ENCODE measurements at regions not wholly inside any gene's neighbourhood (a gene's known extent, or its start where the extent isn't known, plus 50 kb on each side); places are given as distances from the start of the nearest gene placed in this dataset.

DNA sequence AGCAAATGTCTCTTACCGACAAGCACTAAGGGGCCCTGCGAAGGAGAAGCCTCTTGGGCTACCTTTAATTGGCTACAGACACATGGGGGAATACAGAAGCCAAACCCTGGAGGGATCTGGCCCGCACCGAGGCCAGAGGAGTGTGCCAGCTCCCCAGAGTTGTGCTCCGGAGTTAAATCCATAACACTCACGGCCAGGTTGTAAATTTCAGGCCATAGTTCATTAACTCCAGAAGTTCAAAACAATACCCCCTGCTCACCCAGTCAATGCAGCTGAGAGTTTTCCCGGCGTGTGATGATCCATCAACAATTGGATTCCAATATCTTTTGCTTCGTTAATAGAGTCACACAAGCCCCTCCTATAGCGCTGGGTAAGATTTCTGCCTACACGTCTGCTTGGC, 371.5 kb downstream of the NXPE2 start (continued):
- TF ChIP-seq, protein P1, sequence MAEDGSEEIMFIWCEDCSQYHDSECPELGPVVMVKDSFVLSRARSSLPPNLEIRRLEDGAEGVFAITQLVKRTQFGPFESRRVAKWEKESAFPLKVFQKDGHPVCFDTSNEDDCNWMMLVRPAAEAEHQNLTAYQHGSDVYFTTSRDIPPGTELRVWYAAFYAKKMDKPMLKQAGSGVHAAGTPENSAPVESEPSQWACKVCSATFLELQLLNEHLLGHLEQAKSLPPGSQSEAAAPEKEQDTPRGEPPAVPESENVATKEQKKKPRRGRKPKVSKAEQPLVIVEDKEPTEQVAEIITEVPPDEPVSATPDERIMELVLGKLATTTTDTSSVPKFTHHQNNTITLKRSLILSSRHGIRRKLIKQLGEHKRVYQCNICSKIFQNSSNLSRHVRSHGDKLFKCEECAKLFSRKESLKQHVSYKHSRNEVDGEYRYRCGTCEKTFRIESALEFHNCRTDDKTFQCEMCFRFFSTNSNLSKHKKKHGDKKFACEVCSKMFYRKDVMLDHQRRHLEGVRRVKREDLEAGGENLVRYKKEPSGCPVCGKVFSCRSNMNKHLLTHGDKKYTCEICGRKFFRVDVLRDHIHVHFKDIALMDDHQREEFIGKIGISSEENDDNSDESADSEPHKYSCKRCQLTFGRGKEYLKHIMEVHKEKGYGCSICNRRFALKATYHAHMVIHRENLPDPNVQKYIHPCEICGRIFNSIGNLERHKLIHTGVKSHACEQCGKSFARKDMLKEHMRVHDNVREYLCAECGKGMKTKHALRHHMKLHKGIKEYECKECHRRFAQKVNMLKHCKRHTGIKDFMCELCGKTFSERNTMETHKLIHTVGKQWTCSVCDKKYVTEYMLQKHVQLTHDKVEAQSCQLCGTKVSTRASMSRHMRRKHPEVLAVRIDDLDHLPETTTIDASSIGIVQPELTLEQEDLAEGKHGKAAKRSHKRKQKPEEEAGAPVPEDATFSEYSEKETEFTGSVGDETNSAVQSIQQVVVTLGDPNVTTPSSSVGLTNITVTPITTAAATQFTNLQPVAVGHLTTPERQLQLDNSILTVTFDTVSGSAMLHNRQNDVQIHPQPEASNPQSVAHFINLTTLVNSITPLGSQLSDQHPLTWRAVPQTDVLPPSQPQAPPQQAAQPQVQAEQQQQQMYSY (CRISPR knock-in tag; IDR thresholded peaks at IDR 0.05), result no peak
- TF ChIP-seq MYB (IDR thresholded peaks at IDR 0.05; ENCODE audit: borderline replicate concordance, low read depth, low read length) (no peak), FOXM1 (IDR thresholded peaks at IDR 0.05; ENCODE audit: low read depth, low read length) (no peak), IKZF1 (conservative IDR thresholded peaks at IDR 0.05) (no peak), CHD2 (IDR thresholded peaks at IDR 0.05; ENCODE audit: borderline replicate concordance, low read depth, low read length) (no peak), BHLHE40 (IDR thresholded peaks at IDR 0.05; ENCODE audit: borderline replicate concordance in 1 of 2, low read depth in 2 of 2, low read length in 1 of 2) (no peak), RAD21 (IDR thresholded peaks at IDR 0.05; ENCODE audit: insufficient read depth, low read depth, low read length) (no peak), SIN3A (IDR thresholded peaks at IDR 0.05; ENCODE audit: low read depth, low read length) (no peak), NFYA (IDR thresholded peaks at IDR 0.05; ENCODE audit: borderline replicate concordance, low read depth, low read length) (no peak)
- TF ChIP-seq, protein P2, sequence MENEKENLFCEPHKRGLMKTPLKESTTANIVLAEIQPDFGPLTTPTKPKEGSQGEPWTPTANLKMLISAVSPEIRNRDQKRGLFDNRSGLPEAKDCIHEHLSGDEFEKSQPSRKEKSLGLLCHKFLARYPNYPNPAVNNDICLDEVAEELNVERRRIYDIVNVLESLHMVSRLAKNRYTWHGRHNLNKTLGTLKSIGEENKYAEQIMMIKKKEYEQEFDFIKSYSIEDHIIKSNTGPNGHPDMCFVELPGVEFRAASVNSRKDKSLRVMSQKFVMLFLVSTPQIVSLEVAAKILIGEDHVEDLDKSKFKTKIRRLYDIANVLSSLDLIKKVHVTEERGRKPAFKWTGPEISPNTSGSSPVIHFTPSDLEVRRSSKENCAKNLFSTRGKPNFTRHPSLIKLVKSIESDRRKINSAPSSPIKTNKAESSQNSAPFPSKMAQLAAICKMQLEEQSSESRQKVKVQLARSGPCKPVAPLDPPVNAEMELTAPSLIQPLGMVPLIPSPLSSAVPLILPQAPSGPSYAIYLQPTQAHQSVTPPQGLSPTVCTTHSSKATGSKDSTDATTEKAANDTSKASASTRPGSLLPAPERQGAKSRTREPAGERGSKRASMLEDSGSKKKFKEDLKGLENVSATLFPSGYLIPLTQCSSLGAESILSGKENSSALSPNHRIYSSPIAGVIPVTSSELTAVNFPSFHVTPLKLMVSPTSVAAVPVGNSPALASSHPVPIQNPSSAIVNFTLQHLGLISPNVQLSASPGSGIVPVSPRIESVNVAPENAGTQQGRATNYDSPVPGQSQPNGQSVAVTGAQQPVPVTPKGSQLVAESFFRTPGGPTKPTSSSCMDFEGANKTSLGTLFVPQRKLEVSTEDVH (IDR thresholded peaks at IDR 0.05; ENCODE audit: low read depth, partially characterized antibody), result no peak
- TF ChIP-seq, protein P3, sequence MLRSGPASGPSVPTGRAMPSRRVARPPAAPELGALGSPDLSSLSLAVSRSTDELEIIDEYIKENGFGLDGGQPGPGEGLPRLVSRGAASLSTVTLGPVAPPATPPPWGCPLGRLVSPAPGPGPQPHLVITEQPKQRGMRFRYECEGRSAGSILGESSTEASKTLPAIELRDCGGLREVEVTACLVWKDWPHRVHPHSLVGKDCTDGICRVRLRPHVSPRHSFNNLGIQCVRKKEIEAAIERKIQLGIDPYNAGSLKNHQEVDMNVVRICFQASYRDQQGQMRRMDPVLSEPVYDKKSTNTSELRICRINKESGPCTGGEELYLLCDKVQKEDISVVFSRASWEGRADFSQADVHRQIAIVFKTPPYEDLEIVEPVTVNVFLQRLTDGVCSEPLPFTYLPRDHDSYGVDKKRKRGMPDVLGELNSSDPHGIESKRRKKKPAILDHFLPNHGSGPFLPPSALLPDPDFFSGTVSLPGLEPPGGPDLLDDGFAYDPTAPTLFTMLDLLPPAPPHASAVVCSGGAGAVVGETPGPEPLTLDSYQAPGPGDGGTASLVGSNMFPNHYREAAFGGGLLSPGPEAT (IDR thresholded peaks at IDR 0.05; ENCODE audit: low read depth), result no peak
- TF ChIP-seq, protein P4, sequence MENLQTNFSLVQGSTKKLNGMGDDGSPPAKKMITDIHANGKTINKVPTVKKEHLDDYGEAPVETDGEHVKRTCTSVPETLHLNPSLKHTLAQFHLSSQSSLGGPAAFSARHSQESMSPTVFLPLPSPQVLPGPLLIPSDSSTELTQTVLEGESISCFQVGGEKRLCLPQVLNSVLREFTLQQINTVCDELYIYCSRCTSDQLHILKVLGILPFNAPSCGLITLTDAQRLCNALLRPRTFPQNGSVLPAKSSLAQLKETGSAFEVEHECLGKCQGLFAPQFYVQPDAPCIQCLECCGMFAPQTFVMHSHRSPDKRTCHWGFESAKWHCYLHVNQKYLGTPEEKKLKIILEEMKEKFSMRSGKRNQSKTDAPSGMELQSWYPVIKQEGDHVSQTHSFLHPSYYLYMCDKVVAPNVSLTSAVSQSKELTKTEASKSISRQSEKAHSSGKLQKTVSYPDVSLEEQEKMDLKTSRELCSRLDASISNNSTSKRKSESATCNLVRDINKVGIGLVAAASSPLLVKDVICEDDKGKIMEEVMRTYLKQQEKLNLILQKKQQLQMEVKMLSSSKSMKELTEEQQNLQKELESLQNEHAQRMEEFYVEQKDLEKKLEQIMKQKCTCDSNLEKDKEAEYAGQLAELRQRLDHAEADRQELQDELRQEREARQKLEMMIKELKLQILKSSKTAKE (IDR thresholded peaks at IDR 0.05; ENCODE audit: low read depth, poor library complexity, severe bottlenecking), result no peak
- TF ChIP-seq, protein P5, sequence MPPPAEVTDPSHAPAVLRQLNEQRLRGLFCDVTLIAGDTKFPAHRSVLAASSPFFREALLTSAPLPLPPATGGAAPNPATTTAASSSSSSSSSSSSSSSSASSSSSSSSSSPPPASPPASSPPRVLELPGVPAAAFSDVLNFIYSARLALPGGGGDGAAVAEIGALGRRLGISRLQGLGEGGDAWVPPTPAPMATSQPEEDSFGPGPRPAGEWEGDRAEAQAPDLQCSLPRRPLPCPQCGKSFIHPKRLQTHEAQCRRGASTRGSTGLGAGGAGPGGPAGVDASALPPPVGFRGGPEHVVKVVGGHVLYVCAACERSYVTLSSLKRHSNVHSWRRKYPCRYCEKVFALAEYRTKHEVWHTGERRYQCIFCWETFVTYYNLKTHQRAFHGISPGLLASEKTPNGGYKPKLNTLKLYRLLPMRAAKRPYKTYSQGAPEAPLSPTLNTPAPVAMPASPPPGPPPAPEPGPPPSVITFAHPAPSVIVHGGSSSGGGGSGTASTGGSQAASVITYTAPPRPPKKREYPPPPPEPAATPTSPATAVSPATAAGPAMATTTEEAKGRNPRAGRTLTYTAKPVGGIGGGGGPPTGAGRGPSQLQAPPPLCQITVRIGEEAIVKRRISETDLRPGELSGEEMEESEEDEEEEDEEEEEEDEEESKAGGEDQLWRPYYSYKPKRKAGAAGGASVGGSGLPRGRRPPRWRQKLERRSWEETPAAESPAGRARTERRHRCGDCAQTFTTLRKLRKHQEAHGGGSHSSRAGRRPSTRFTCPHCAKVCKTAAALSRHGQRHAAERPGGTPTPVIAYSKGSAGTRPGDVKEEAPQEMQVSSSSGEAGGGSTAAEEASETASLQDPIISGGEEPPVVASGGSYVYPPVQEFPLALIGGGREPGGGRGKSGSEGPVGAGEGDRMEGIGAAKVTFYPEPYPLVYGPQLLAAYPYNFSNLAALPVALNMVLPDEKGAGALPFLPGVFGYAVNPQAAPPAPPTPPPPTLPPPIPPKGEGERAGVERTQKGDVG (CRISPR knock-in tag; IDR thresholded peaks at IDR 0.05), result no peak

Measured in GM12878 (cell line).